Glutamatergic neuron (in vitro differentiated cells): ENCODE measurements at regions not wholly inside any gene's neighbourhood (a gene's known extent, or its start where the extent isn't known, plus 50 kb on each side); places are given as distances from the start of the nearest gene placed in this dataset.

ENCODE experiments used
- DNase-seq: peaks from one replicate; pipeline ENCODE4 v3.0.0; 2022
- H3K27ac Mint-ChIP-seq: one replicate; pipeline ENCODE4 v1.8.0; 2020; ENCODE audit warnings: mild to moderate bottlenecking, mixed read lengths, inconsistent platforms; ENCODE audit not compliant: unreplicated experiment
- H3K27me3 Mint-ChIP-seq: one replicate; pipeline ENCODE4 v1.8.0; 2020; ENCODE audit warnings: mild to moderate bottlenecking, moderate library complexity, mixed read lengths, inconsistent platforms; ENCODE audit not compliant: unreplicated experiment
- H3K36me3 Mint-ChIP-seq: one replicate; pipeline ENCODE4 v1.8.0; 2020; ENCODE audit warnings: mild to moderate bottlenecking, mixed read lengths, inconsistent platforms; ENCODE audit not compliant: unreplicated experiment
- H3K4me1 Mint-ChIP-seq: one replicate; pipeline ENCODE4 v1.8.0; 2020; ENCODE audit warnings: mild to moderate bottlenecking, low read depth, mixed read lengths, inconsistent platforms; ENCODE audit not compliant: unreplicated experiment
- H3K4me3 Mint-ChIP-seq: one replicate; pipeline ENCODE4 v1.8.0; 2020; ENCODE audit warnings: mild to moderate bottlenecking, mixed read lengths, inconsistent platforms; ENCODE audit not compliant: unreplicated experiment
- H3K9me3 Mint-ChIP-seq: one replicate; pipeline ENCODE4 v1.8.0; 2020; ENCODE audit warnings: mild to moderate bottlenecking, moderate library complexity, mixed read lengths, inconsistent platforms; ENCODE audit not compliant: unreplicated experiment
- CTCF ChIP-seq: fragments of 200-600 bp; sonication (generic); IDR thresholded peaks from one replicate; pipeline ENCODE4 v1.5.0; 2021; ENCODE audit not compliant: partially characterized antibody, unreplicated experiment

- Mint-ChIP-seq H3K4me3 (no peak overlapping the region), H3K36me3 (no peaks in the 10 kb centered on the region)
- DNase-seq: no peak
Observed at GRCh38 chr6:9138936-9139335, 703.6 kb upstream of the SLC35B3 start.

GRCh38 chr6:9136141-9136822, 700.9 kb upstream of the SLC35B3 start:
- no peaks in the 10 kb centered on the region for H3K27me3 Mint-ChIP-seq
- no peaks in the 10 kb centered on the region for H3K9me3 Mint-ChIP-seq
- no peak for DNase-seq
- H3K36me3 Mint-ChIP-seq: no peaks in the 10 kb centered on the region
- TF ChIP-seq CTCF: no peak
- H3K4me3 Mint-ChIP-seq: no peak overlapping the region
- no peaks in the 10 kb centered on the region for H3K4me1 Mint-ChIP-seq
- no peak overlapping the region for H3K27ac Mint-ChIP-seq

More at GRCh38 chr6:9138936-9139335, 703.6 kb upstream of the SLC35B3 start:
- H3K27me3 Mint-ChIP-seq: no peaks in the 10 kb centered on the region
- TF ChIP-seq CTCF: no peak
- H3K27ac Mint-ChIP-seq: no peak overlapping the region
- H3K9me3 Mint-ChIP-seq: no peaks in the 10 kb centered on the region
- H3K4me1 Mint-ChIP-seq: no peaks in the 10 kb centered on the region

- Mint-ChIP-seq H3K27ac (no peak overlapping the region), H3K4me1 (no peaks in the 10 kb centered on the region), H3K9me3 (no peaks in the 10 kb centered on the region), H3K27me3 (no peaks in the 10 kb centered on the region), H3K4me3 (no peak overlapping the region), H3K36me3 (no peaks in the 10 kb centered on the region)
- no peak for DNase-seq
- no peak for TF ChIP-seq CTCF
Observed at GRCh38 chr6:9131616-9132015, 696.3 kb upstream of the SLC35B3 start.

- no peaks in the 10 kb centered on the region for H3K9me3 Mint-ChIP-seq
- H3K27ac Mint-ChIP-seq: no peak overlapping the region
- no peak overlapping the region for H3K4me3 Mint-ChIP-seq
- DNase-seq: no peak
- H3K4me1 Mint-ChIP-seq: no peaks in the 10 kb centered on the region
- TF ChIP-seq CTCF: no peak
- H3K36me3 Mint-ChIP-seq: no peaks in the 10 kb centered on the region
- H3K27me3 Mint-ChIP-seq: no peaks in the 10 kb centered on the region
Observed at GRCh38 chr6:9131201-9131600, 695.9 kb upstream of the SLC35B3 start.

- Mint-ChIP-seq H3K36me3 (no peaks in the 10 kb centered on the region), H3K4me1 (no peaks in the 10 kb centered on the region), H3K9me3 (peaks cover 2% of the 10 kb centered on the region), H3K27ac (no peak overlapping the region), H3K27me3 (no peaks in the 10 kb centered on the region), H3K4me3 (no peak overlapping the region)
- TF ChIP-seq CTCF: no peak
- no peak for DNase-seq
Observed at GRCh38 chr6:9128970-9129369, 693.6 kb upstream of the SLC35B3 start.
